ENCODE measurements at regions not wholly inside any gene's neighbourhood (a gene's known extent, or its start where the extent isn't known, plus 50 kb on each side); places are given as distances from the start of the nearest gene placed in this dataset.

- TF ChIP-seq ZNF274 (IDR thresholded peaks at IDR 0.05; ENCODE audit: low read depth, low read length) (no peak), SIN3A (IDR thresholded peaks at IDR 0.05; ENCODE audit: low read depth) (no peak), ZFX (IDR thresholded peaks at IDR 0.05) (no peak), TCF7L2 (IDR thresholded peaks at IDR 0.05; ENCODE audit: borderline replicate concordance, extremely low read depth, insufficient read depth, insufficient read length) (no peak)
Observed at GRCh38 chr9:18018221-18018620, 439.4 kb downstream of the SH3GL2 start (continued).

- no peak overlapping the region for H2AFZ ChIP-seq (ENCODE audit: low read depth, low read length, poor library complexity, severe bottlenecking)
- intact Hi-C loops (cut with micrococcal nuclease), result no loop called here
- H3K4me2 ChIP-seq (ENCODE audit: low read length), result no peak overlapping the region
- DNase-seq (ENCODE audit: low read depth, low spot score) (no peak), ATAC-seq (no peak)
- no peak overlapping the region for H3K4me3 ChIP-seq (replicated peaks in 1 of 2; ENCODE audit: low read depth in 1 of 2, low read length in 2 of 2)
- no peaks in the 10 kb centered on the region for H3K4me1 ChIP-seq (ENCODE audit: control insufficient read depth in 1 of 2, insufficient read depth in 2 of 2, low read length in 2 of 2)
- ChIA-PET RAD21 (ENCODE audit: low non-redundant PET in 1 of 2, low total read pairs in 2 of 2, uncharacterized antibody in 2 of 2, unreplicated experiment in 2 of 2) (no interaction called here), POLR2A (no interaction called here), CTCF (no interaction called here)
- H3K9ac ChIP-seq (ENCODE audit: low read length), result no peak overlapping the region
- no peaks in the 10 kb centered on the region for H4K20me1 ChIP-seq (ENCODE audit: insufficient read depth)
- H3K9me3 ChIP-seq (ENCODE audit: control insufficient read depth in 1 of 2, insufficient read depth in 1 of 2, low read depth in 1 of 2, low read length in 2 of 2), result peaks cover 0 to 6% of the 10 kb centered on the region in 2 experiments; a peak in 2 of 4 replicates
- H3K27me3 ChIP-seq (ENCODE audit: insufficient read depth, low read length), result no peaks in the 10 kb centered on the region
- no peaks in the 10 kb centered on the region for H3K9me2 ChIP-seq (ENCODE audit: insufficient read depth)
- H3K36me3 ChIP-seq (ENCODE audit: control insufficient read depth in 1 of 2, insufficient read depth in 2 of 2, low read length in 2 of 2), result no peaks in the 10 kb centered on the region
- BruUV-seq (replicated peaks), result no TSS peak
- no peak overlapping the region for H3K27ac ChIP-seq (ENCODE audit: low read depth, low read length)
- TF ChIP-seq ZNF274 (IDR thresholded peaks at IDR 0.05; ENCODE audit: low read depth, low read length), result no peak
- TF ChIP-seq CBX3 (IDR thresholded peaks at IDR 0.05; ENCODE audit: low read depth), result no peak
- TF ChIP-seq ZFX (IDR thresholded peaks at IDR 0.05), result no peak
- no peak for TF ChIP-seq CTCF (IDR thresholded peaks at IDR 0.05 in 2 of 3, conservative IDR thresholded peaks at IDR 0.05 in 1 of 3; ENCODE audit: borderline replicate concordance in 1 of 3, insufficient read depth in 1 of 3, low read depth in 2 of 3, low read length in 2 of 3)
- TF ChIP-seq JUND (IDR thresholded peaks at IDR 0.05), result no peak
- TF ChIP-seq EZH2phosphoT487 (IDR thresholded peaks at IDR 0.05; ENCODE audit: borderline replicate concordance), result no peak
- TF ChIP-seq ATF3 (IDR thresholded peaks at IDR 0.05), result no peak
- TF ChIP-seq CEBPB (IDR thresholded peaks at IDR 0.05; ENCODE audit: low read depth), result no peak
- no peak for TF ChIP-seq ZBTB33 (IDR thresholded peaks at IDR 0.05; ENCODE audit: extremely low read depth, insufficient replicate concordance, low read length)
- no peak for TF ChIP-seq ELF1 (IDR thresholded peaks at IDR 0.05; ENCODE audit: borderline replicate concordance, low read depth)
- no peaks in the 10 kb centered on the region for H3K79me2 ChIP-seq (ENCODE audit: insufficient read depth, low read length)
Observed at GRCh38 chr9:18018661-18019060, 439.8 kb downstream of the SH3GL2 start.
